ENCODE measurements at regions not wholly inside any gene's neighbourhood (a gene's known extent, or its start where the extent isn't known, plus 50 kb on each side); places are given as distances from the start of the nearest gene placed in this dataset.

DNA sequence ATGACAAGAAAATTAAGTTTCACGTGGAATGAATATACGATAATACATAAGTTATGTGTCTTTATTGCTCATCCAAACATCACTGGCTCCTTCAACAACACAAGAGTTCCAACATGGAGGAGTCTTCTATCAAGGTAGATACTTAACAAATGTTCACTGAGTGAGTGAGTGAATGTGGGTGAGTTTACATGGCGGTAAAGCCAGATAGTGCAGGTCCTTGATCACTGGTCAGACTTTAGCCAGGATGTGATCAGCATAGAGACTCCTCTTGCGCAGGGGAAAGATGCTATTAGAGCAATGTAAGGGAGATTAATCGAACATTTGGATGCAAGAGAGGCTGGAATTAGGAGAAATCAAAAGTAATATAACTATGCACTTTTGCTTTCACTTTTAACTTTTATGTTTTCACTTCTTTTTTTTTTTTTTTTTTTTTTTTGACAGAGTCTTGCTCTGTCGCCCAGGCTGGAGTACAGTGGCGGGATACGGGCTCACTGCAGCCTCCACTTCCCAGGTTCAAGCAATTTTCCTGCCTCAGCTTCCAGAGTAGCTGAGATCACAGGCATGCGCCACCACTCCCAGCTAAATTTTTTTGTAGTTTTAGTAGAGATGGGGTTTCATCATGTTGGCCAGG, 249.0 kb upstream of the ID2 start:
- DNase-seq: peak; percentile 63

DNA sequence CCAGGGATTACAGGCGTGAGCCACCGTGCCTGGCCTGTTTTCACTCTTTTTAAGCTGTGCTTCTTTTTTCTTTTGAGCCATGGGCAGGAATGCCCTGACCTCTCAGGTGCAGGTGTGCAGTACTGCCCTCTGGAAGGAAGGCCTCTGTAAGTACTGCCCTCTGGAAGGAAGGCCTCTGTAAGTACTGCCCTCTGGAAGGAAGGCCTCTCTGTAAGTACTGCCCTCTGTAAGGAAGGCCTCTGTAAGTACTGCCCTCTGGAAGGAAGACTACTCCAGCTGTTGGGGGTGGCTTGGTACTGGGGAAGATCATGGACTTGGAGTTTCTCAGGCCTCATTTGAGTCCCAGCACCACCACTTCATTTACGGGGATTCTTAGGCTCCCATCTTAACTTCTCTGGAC, 248.5 kb upstream of the ID2 start:
- DNase-seq: peak; percentile 59

DNA sequence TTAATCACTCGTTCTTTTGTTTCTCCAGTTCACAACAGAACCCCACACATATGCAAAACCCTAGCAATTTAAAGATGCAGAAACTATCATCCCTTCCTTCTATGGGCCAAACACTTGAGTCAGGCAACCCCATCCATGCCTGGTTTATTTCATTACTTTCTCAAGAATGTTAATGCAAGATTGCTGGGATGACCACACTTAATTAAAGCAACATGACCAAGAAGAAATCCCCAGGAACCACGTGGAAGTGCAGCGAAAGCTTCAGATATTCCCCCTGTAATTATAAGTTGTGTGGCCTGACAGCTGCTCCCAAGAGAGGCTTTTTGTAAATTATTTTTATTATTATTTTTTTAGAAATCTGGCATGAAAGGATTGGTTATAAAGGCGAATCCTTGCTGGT, 246.2 kb upstream of the ID2 start:
- peak; percentile 11 for DNase-seq

DNA sequence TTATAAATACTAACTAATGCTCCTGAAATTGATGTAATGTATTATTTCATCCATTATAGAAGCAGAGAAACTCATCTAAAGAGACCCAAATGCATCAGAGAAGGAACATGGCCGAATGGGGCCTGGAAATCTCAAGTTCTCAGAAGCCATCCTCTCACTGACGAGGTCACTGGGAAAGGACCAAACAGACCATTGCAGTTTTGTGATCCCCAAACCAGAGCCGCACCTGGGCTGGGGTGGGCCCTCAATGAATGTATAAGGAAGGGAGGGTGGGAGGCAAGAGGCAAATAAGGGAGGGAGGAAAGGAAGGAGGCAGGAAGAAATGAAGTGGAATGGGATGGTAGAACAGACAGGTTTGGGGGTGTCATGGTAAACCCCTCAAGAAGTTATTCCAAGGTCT, 245.3 kb upstream of the ID2 start:
- peak; percentile 17 for DNase-seq

DNA sequence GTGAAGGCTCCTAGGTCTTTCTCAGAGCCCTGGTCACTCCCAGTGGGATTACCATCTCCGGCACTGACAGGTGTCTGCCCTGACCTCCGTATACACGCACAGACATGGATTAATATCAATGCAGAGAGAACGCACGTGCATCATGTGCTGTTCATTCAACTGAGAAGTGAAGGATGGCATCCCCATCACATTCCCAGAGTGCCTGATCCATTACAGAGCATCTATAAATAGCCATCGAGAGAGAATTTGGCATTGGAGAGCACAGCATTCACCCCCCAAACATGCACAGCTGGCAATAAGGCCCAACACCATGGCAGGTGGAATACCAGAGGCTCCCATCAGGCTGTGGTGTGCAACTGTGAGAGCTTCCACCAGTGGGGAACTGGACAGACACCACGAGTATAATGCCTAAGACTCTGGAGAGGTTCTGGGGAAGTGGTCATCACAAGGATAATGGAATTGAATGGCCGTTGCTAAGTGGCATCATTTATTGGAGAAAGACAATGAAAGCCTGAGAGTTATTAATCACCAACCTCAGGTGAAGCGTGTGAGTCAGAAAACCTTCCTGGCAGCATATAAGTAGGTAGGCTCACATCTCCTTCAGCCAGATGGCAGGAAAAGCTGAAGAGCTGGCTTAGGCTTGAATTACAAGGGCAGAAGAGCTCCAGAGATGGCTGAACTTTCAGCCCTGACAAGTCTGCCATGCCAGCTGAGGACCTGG, 244.5 kb upstream of the ID2 start:
- peak; percentile 35 for DNase-seq

DNA sequence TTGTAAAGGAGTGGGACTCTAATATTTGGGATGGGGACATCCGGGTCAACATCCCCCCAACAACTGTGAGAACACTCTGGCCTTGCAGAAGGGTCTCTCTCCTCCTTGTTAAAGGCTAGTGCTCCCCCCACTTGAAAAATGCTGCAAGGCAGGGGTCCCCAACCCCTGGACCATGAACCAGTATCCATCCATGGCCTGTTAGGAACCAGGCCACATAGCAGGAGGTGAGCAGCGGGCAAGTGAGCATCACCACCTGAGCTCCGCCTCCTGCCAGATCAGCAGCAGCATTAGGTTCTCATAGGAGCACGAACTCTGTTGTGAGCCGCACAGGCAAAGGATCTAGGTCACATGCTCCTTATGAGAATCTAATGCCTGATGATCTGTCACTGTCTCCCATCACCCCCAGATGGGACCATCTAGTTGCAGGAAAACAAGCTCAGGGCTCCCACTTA, 243.9 kb upstream of the ID2 start:
- DNase-seq: peak; percentile 54

DNA sequence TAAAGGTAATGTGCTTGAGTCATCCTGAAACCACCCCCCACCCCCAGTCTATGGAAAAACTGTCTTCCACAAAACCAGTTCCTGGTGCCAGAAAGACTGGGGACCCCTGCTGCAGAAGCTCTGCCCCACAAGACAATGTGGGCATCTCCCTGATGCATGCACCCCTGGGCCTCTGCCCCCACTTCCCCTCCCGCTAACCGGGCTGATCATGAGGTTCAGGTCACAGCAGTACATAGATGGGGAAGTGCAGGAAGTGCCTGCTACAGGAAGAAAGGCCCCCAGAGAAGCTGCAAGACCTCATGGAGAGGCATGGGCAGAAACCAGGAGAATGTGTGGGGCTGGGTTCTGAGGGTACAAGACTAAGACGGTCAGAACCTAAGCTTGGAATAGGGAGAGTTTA, 243.4 kb upstream of the ID2 start:
- peak; percentile 61 for DNase-seq

DNA sequence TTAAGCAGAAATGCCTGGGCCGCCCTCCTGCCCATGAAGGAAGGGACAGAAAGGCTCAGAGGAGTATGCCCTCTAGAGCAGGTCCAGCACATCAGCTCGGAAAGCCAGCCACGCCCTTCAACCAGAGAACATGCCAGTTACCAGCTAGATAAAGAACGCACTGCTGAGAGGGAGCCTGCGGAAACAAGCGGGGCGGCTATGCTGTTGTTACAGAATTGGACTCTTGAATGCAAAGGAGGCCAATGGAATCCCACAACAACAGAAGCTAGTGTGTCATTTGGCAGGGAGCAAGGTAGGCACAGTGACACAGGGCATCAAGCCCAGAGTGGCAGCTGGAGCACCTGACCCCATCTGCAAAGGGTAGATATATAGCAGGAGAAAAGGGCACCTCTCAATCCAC, 242.9 kb upstream of the ID2 start:
- peak; percentile 56 for DNase-seq

DNA sequence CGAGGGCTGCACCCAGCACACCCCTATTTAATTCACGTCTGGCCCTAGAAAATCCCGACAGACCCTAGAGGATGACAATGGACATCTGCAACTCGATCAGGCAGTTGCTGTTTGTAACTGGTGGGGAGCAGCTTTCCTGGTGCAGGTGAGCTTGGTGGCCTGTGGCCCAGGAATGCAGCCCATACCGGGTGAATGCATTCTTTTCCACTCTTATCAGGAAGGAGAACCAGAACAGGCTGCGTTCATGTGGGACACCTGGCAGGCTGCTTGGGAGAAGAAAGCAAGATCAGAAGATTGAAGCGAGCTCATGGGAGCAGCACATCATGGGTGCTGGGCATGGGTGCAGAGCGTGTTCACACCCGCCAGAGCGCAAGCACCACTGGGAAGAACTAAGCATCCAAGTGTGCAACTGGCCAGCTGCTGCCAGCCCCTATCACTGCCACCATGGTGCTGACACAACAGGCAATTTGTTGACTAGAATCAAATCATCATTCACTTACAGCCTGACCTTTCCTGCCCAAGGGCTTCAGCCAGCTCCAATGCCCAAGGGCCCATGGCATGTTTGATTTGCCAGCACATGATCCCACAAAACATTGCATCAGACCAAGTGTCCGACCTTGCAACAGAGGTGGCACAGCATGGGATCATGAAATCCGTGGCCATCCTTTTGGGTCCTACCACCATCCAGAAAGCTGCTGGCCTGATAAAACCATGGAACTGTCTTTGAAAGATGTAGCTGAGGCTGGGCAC, 241.7 kb upstream of the ID2 start:
- peak; percentile 54 for DNase-seq

DNA sequence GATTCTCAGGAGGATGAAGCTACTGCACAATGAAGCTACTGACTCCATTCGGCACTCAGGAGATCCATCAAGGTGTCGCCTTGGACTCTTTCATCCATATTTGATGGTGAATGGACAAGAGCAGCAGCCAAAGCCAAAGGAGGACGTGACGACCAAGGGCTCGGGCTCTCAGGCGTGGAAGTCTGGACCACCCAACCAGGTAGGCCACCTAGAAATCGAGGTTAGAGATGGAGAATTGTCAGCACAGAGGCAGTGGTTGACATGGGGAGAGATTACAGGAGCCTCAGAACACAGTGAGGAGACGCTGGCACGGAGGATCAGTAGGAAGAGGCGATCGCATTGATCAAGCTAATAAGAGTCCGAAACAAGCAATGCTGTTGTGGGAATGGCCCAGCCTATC, 240.5 kb upstream of the ID2 start:
- DNase-seq: peak; percentile 38

DNA sequence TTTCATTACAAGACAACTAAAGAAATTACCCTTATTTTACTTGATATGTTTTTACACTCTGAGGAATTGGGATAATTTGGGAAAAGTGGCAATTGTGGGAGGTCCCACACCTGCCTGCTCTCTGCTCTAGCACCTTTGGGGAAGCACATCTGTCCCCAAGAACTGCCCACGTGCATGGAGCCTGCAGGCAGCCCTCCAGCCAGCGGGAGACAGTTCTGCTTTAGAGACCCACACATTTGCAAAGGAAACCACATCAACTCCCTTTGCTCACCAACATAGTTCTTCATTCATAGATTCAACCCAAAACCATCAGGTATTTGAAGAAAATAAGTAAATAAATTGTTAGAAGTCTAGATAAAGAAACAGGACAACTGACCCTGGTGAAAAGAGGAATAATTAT, 239.9 kb upstream of the ID2 start:
- peak; percentile 9 for DNase-seq

DNA sequence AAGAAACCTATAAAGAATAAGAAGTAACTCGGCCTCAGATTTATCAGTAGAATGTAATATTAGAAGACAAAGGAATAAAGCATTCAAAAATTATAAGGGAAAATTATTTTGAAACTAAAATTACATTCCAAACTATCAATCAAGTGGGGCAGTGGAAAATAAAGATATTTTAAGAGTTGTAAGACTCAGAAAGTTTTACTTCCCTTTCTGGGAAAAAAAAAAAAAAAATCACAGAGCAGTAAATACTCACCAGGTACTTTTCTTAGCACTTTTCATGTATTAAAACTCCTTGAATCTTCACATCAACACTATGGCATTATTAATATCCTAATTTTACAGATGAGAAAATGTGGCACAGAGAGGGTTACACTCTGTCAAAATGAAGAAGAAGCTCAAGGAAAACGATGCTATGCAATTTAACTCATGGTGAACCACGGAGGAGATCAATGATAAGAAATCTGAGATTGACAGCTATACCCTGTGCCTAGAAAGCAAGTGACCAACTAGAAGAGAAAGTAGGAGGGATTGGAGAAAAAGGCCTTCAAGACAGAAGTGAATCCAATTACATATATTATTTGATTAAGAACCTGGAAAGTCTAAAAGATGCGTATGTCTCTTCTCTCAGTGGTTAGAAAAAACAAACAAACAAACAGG, 238.9 kb upstream of the ID2 start:
- no peak for DNase-seq

DNA sequence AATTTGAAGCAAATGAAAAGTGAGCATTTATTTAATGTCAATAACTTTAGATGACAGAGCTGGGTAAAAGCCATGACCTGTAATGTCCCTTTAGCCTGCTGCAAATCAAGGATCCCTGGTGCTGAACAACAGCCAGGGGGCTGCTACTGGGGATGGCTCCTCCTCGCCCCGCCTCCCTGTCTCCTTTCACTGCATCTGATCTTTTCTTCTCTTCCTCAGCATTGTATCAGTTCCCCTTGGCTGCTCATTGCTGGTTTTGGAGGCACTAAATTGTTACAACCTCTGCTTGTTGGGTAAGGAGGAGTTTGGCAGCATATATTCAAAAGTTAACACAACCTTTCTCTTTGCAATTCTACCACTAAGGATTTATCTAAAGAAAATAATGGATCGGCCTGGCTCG, 236.3 kb upstream of the ID2 start:
- DNase-seq: peak; percentile 41

DNA sequence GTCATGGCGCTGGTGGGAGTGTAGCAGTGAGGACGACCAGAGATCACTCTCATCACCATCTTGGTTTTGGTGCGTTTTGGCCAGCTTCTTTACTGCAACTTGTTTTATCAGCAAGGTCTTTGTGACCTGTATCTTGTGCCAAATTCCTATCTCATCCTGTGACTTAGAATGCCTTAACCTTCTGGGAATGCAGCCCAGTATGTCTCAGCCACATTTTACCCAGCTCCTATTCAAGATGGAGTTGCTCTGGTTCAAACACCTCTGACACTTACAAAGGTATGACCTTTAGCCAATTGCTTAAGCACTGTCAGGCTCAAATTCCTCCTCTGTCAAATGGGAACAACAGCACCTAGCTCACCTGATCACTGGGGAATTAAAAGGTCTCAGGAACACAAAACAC, 235.1 kb upstream of the ID2 start:
- peak; percentile 38 for DNase-seq

DNA sequence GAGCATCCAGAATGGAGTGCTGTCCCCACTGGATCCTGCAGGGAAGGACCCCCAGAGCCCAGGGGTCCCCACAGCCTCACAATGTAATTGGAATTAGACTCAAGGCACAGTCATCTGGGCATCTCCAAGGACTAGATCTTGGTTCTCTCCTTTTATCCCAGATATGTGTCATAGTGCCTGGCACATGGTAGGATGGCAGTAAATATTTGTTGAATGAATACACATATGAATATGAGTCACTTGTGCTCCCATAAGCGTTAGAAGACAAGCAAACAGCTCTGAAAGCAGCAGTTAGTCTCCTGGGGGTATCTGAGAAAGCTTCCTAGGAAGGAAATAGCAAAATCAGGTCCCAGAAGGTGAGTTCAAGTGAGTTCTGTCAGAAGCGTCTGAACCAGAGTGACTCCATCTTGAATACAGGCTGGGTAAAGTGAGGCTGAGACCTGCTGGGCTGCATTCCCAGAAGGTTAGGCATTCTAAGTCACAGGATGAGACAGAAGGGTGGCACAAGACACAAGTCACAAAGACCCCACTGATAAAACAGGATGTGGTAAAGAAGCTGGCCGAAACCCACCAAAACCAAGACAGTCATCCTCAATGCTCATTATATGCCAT, 234.1 kb upstream of the ID2 start:
- DNase-seq: peak; percentile 24

DNA sequence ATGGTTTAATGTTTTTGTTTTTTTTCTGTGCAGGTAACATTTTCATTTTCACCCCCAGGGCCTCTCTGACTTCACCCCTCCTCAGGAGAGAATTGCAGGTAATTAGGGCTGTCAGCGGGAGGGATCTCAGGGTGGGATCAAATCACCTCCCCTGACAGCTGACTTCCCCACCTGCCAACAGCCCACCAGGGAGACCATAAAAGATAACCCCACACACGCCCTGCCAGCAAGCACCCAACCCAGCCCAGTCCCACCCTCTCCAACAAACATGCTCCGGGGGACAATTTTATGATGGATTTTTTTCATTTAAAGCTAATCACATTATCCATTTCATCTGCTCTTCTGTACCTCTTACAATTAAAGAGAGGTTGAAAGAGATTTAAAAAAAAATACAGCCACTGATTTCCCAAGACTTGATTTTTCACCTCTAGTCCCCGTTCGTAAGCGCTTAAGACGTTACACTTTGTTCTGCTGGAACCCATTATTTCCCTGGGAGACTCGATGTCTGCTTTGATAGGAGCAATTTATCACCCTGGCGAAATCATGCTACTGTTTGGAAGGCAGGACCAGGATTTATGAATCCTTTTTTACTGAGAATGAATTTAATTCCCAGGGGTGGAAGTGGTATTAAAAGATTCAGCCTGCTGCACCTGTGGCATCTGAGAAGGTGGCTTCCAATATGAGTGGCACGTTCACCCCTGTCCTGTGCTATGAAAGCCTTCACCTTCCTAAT, 232.9 kb upstream of the ID2 start:
- peak; percentile 33 for DNase-seq

DNA sequence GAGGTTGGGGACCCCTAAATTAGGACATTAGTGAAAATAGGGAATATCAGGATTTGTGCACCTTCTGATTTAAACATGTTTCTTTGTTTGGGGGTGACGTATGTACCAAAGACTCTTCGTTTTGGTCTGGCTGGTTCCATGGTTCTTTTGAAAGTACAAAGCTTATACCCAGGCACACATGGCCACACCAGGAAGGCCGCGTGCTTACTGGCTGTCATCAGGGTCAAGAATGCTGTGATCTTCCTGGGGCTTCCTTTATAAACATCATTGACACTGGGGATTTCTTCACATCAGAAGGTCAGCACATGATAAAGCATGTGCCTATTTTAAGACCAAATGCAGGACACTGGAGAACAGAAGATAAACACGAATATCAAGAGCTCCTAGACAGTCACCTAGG, 230.6 kb upstream of the ID2 start:
- DNase-seq: peak; percentile 7

DNA sequence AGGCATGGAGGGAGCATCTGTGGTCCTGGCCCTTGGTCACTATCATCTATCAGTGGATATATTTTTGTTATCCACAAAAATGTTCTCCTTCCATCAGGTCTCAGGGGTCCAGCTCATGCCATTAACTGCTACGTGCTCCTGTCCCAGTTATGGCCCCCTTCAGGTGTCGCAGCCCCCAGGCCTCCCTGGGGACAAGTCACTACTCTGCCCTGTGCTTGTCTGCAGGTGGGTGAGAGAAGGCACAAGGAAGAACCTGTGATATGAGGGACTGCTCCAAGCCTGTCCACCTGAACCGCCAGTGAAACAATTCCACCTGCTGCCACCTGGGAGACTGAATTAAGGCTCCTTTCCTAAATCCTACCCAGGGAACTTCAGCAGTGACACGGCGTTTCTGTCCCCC, 229.6 kb upstream of the ID2 start:
- DNase-seq: peak; percentile 49

DNA sequence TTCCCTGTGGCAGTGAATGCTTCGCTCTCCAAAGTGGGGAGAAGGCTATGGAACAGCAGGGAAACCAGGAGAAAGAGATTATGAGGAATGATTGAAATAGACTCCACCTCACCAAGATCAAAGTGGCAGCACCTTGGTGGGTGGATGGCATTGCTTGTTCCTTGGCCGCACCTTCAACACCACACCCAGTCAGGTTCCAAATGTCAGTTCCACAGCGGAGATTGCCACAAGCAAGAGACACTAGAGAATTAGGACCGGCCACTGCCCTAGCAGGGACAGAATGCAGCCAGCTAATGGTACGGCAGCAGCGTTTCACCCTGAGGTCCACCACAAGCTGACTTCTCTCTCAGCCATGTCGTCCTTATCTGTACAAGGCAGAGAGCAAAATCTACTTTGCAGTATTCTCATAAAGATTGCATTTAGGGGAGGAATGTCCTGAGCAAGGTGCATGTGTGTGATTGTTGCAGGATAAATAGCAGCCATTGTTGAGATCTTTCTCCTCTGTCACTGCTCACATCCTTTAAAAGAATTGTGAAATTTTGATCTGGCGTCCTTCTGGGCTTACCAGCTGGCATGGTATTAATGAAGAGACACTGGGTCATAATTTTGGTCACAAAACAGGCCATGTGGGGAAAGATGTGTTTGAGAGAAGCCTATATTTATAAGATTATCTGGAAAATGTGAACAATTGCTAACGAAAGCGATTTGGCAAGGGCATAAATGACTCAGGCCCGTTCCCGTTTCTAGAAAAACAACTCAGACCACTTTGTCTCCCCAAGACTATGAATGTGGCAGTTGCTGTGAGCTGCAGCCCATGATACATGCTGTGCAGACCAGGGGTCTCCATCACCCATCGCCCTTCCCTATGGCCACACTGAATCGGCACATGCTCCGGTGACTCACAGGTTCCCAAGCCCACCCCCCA, 228.6 kb upstream of the ID2 start:
- peak; percentile 33 for DNase-seq

DNA sequence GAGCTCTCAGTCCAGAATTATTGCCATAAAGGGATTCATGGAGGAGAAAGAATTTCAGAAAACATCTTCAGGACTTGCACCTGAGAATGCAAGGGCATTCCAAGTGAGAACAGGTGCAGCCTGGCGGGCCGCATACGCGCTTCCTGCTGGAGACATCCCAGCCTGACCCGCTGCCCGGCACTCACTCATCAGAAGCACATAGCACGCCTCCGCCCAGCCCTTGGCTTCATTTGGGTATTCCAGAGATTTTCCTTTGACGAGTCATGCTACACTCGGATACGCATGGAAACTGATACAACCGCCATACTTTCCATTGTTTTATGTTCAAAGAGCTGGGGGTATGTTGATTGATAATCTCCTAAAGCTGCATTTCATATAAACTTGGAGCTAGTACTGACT, 228.0 kb upstream of the ID2 start:
- DNase-seq: peak; percentile 47

DNA sequence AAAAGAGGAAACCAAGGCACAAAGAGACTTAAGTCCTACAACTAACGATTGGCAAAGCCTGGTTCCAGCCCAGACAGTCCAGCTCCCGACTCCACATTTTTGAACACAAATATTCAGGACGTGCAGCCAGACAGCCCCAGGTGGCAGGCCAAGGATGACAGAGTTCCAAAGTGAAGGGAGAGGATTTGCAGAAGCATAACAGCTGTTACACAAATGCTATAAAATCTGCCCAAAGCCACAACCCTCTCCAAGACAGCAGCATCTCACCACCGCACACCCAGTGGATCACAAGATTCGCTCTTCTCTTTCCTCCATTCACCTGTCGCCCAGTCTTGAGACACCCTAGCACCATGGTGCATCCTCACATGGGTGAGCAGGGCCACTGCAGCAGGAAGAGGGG, 227.1 kb upstream of the ID2 start:
- no peak for DNase-seq
